HT-29 (cell line): ENCODE measurements at regions not wholly inside any gene's neighbourhood (a gene's known extent, or its start where the extent isn't known, plus 50 kb on each side); places are given as distances from the start of the nearest gene placed in this dataset.
A peak's percentile ranks its signal among the peaks of the same experiment; 100 is the strongest.

ENCODE experiments used
- DNase-seq: peaks from one replicate; pipeline ENCODE4 v3.0.0-alpha.2; 2015; ENCODE audit warnings: low spot score

DNA sequence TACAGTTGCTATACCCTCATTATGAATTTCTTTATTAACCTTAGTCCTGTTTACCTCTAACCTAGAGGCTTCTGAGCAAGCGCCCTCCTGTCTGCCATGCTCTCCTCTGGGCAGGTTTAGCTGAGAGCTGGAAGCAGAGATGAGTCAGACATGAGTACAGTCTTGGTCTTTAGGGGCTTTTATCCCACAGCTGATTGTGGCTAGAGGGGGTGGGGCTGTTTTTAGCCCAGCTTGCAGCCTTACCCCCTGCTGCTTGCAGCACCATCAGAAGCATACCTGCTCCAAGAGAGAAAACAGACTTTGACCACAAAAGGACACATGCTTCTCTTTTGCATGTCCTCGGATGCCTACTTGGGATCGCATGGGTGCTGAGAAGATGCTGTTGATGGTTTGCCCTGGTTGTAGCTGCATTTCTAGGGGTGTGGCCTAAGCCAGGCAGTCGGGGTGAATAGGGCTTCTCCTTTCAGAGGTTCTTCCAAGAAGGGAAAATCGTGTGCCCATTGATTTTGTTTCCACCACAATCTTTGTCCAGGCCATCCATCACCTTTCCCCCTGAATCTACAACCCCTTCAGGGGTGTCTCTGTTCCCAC is 115.0 kb upstream of the LGALSL start:
- DNase-seq: no peak

DNA sequence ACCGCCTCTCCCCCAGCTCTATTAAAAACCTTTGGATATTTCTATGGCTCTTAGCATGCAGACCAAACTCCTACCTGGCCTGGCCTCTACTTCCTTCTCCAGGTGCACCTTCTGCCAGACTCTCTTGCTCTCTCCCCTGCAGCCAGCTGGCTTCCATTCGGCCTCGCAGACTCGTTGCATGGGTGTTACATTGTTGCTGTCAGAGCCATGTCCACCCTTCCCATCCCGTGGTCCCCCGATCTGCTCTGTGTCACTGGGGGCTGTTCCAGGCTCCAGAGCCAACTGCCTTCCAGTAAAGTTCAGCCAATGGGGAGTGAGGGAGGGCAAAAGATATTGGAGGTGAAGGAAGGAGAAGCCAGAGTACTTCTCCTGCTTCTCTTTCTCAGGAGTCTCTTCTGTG is 112.5 kb upstream of the LGALSL start:
- DNase-seq: no peak

DNA sequence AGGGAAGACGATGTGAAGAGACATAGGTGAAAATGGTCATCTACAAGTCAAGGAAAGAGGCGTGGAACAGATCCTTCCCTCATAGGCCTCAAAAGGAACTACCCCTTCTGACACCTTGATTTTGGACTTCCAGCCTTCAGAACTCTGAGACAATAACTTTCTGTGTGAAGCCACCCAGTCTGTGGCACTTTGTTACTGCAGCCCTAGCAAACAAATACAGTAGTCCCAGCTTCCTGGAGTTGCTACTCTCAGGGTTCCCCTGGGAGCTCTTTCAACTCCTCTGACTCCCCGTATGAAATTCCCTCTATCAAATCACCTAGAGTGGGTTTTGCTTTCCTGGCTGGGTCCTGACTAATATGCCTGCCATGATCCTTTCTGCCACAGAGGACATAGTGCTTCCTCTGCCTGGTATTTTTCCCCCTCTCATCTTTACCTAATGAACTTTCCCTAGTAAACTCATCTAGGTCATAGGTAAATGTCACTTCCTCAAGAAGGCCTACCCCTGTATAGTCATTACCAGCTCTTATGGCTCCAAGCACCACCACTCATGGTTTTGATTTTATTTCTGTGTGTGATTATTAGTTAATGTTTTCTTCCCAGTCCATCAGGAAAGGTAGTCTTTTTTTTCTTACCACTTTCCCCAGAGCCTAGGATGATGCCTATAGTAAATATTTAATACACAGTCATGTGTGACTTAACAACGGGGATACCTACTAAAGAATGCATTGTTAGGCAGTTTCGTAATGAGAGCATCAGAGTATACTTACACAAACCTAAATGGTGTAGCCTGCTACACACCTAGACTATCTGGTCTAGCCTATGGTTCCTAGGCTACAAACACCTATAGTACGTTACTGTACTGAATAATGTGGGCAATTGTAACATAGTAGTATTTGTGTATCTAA is 111.5 kb upstream of the LGALSL start:
- peak; percentile 40 for DNase-seq

DNA sequence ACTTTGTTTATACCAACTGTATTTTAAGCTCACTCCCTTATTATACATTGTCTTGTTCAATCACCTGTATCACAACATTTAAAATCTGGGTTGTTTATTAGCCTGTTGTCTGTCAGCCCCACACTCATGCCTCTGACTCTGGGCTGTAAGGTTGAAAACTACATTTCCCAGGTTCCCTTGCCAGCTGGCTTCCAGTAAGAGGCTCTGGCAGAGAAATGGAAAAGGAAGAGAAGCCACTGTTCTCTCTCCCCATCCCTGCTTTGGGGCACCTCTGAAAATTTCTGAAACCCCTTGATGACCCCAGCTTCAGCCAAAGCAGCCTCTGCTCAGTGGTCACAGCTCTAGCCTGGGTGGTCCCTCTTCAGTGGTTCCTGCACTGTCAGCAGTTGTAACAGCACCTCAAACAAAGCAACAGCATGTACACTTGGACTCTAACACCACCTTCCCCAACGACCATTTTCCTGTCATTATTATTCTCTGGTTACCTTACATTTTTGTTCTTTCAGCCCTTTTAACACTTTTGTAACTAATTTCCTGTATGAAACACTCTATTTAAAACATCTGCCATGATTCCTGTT is 108.9 kb upstream of the LGALSL start:
- no peak for DNase-seq

DNA sequence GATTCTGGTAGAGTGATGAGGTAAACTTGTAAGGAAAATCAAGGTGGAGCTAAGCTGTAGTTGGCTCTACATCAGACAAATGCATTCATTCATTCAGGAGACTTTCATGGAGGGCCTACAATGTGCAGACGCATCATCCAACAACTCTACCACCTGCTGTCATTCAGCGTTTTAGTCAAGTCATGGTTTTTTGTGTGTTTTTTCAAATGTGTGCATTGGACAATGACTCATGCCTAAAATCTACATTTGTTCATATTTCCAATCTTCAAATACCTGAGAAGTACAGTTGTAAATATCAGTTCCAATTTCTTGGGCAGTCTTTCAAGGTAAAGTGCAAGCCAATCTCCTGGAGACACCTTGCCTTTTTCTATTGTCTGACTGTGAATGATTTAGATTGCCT is 108.0 kb upstream of the LGALSL start:
- DNase-seq: no peak

DNA sequence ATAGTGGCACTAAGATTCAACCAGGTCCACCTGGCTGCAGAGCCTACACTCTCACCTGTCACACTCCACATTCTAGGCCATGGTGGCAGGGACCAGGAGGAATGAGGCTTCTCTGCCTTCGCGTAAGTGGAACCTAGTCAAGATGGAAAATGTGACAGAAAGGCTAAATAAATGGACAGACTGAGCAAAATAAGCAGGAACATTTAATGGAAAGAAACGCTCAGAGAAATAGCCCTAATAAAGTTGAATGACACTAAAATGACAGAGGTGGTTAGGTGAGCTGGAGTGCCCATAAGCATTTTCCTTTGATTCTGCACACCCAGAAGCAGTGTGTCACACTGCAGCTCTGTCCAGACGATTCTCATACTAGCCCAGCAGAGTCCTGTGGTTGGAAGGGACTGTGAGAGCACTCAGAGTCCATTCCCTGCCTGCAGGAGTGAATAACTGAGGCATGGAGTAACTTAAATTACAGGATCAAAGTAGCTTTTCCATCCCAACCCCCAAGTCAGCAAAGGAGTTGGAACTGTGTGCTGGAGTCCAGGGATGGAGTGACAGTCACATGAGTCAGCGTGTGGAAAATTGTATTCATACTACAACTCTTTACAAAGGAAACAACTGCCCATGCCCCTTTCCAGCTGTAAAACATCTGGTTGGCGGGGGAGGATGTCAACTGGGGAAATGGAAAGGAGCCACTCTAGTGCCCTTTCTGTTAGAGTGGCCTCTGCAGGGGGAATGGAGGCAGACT is 105.4 kb upstream of the LGALSL start:
- no peak for DNase-seq

DNA sequence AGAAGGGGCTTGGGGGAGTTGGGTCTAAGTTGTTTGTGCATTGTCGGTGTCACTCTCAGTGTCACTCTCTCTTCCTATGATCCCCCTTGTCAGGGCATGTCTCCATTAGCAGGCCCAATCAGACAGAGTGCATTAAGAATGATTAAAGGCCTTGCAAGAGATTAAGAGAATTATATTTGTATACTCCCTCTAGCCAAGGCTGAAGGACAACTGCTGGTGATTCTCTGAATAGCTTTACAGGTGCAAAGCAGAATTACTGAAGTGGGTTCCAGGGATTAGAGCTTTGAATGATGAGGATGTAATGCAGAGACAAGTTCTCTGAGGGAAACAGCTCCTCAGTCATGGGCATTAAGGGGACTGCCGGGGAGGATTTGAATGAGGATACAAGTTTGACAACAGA is 104.8 kb upstream of the LGALSL start:
- no peak for DNase-seq

DNA sequence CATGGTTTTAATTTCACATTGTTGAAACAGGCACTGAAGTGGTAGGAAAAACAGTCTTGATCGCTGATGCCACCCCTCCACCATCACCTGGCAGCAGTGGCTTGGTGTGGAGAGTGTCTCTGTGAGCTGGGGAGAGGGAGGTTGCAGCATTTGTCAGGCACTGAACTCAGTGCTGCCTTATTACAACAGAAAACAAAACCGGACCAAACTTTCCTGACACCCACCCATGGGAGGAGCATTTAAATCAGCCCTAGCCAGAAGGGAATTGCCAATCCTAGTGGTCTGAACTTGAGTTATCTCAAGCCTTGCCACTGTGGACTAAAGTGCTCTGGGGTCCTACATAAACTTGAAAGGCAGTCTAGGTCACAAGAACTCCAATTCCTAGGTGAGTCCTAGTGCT is 103.0 kb upstream of the LGALSL start:
- no peak for DNase-seq

DNA sequence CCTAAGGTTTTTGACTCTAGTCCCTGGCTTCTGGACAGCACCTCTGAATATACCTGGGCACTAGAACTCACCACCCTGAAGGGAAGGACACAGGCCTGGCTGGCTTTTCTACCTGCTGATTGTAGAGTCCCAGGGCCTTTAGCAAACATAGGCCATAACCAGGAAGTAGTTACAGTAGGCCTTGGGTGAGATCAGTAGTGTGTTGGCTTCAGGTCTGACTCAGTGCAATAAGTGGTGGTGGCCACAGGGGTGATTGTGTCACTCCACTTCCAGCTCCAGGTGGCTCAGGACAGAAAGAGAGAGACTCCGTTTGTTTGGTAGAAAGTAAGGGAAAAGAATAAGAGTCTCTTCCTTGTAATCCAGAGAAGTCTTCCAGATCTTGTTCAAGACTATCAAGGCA is 101.7 kb upstream of the LGALSL start:
- DNase-seq: peak; percentile 39

DNA sequence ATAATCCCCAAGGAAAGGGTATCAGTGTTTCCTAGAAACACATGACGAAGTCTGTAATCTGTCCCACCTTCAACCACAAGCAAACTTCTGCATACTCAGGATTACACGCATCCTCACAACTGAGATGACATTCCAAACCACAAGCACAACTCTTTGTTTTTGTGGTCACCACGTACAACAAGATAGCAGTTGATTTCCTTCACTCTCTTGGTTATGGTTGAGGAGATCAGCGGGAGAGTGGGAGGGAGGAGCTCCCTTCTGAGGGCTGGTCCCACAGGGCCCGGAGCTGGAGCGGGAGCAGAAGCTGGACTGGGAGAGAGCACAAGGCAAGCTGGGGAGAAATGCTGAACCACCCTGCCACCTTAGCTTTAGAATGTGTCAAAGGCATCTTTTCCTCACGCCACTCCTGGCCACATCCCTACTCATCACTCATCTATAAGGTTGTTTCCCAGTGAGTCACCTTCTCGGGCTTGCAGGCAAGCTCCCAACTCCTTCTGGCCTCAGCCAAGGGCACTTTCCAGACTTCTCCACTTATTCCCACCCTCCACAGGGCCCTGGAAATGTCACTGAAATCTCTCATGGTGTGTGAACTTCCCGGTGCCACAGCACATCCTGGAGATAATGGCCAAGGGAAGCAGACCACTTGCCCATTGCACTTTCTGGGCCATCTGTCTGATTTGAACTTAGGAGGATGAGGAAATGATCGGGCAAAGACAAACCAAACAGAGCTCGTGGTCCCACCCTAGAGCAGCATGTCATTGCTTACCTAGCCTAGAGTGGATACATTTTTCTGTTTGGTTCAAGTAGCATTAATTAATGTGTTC is 98.9 kb upstream of the LGALSL start:
- peak; percentile 66 for DNase-seq

DNA sequence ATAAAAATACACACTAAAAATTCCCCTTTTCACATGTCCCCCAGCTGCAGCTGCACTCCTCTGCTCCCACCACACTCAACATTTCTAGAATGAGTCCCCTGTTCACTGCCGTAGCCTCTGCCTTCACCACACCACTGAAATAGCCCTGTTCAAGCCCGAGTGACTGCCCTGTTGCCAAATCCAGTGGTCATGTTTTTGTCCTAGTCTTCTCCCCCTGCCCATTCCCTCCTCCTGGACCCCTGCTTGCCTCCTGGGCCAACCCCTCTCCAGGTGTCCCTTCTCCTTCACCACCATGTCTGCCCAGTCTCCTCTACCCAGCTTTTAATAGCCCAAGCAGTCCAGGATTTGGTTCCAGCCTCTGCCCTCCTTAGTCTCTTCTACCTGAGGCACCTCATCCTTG is 97.1 kb upstream of the LGALSL start:
- DNase-seq: no peak

DNA sequence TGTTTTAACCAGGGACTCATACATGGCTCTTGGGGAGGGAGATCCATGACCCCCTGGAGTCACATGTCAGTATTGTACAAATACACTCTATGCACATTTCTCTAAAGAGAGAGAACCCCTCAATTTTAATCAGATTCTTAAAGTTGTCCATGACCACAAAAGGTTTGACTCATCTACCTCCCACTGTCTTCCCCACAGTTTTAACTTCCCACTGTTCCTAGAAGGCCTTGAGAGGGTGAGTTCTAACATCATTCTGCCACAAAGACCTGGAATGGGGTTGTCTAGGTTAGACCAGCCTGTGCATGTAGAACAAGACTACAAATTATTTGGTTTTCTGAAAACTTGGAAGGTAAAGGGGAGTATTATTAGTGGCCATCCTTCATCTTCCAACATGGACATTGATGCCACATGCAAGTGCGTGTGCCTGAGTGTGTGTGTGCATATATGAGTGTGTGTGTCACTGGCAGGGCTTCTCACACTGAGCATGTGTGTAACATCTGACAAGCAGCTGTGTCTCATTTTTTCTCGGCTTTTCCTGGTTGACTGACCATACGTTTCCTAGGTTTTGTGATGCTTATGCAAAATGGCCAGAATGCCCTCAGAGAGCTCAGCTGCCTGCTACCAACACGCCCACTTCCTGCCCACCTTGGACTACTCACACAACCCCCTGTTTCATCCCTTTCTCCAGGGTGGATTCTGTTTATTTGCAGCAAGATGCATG is 94.6 kb upstream of the LGALSL start:
- DNase-seq: no peak

DNA sequence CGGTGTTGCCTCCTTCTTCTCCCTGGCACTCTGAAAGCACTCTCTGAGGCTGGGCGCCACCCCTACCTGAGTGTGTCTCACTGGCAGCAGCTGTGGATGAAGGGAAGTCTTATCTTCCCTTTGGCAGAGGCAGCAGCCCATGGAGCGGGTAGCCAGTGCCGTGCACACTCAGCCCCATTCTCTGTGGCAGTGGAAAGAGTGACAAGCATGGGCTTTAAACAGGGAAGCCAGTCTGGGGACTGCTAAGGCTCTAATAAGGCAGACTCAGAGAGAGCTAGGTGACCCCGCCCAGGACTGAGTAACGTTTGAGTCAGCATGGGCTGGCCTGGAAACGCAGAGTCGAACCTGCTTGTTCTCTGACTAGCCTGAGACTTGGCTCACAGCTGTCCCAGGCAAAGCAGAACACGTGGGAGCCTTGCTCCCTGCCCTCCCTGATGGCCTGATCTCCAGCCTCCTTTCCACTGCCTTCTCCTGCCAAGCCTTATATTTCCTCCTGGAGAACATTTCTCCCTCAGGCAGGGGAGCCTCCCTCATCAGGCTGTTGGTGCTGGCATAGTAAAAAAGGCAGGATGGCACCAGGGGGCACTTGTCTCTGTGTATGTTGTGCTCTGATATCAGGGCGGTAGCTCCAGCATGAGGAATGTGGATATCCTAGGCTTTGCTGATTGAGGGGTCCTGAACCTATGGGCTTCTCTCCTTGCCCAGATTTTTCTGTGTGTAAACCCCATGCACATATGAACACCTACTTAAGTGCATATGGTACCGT is 93.9 kb upstream of the LGALSL start:
- peak; percentile 93 for DNase-seq

DNA sequence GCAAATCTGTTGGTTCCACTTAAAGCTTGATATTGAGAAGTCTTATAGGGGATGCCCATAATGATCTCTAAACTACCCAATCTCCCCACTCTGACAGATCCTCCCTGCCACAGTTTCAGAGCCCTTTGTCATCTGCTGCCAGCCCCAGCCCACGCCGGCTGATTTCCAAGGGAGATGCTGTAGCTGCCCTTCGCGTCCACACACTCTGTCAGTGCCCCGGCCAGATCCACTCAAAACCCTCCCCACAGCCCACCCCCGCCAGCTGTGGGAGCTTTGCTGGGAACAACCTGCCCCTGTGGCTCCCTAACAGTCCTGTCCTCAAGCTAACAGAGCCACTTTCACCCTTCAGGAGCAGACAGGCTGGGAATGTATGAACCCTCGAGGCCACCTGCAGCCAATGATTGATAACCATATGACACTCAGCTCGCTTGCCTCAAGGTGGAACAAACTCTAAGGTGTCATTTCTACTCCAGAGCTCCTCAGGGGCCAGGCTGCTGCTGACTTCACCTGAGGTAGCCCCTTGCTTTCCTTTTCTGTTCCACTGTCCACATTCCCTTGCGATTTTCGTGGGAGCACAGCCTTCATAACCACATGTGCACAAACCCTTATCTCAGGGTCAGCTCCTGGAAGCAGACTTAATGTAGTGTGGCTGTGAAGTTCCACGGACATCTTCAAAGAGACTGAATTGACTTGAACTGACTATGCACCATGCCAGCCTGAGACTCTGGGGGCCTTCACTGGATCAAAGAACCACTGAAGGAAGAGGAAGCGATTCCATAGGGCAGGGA is 92.6 kb upstream of the LGALSL start:
- no peak for DNase-seq

DNA sequence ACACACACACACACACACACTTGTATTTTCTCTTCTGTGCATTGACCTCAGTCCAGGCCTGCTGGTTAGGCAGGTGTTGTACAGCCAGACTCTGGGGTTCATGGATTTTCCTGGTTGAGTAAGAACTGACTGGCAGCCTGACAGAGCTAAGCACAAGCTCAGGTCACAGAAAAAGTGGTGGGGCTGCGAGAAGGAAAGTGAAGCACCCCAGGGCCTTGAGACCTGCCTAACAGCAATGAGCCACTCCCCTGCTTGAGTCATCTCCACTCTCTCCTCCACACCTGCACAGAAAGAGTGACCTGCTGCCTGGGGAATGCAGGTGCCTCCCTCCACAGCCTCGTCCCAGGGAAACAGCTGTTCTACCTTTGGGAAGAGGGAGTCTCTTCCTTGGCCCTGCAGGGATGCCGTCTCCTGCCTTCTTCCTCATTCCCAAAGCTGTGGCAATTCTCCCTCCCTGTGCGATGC is 91.4 kb upstream of the LGALSL start:
- DNase-seq: peak; percentile 61

DNA sequence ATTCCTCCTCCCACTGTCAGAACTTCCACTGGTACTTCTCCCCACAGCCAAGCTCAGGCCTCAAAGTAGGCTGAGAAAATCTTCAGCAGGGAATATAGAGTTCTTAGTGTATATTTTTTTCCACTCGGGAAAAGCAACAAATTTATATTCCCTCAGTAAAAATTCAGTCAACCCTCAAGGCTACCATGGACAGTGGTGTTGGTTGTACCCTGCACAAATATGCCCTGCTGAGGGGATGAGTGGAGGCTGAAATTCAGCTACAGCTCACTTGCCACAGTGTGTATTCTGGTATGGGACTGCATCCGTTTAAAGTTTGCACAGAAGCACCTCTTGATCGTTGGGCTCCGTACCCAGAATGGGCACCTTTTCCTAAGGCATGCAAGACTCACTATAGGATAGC is 90.8 kb upstream of the LGALSL start:
- no peak for DNase-seq

DNA sequence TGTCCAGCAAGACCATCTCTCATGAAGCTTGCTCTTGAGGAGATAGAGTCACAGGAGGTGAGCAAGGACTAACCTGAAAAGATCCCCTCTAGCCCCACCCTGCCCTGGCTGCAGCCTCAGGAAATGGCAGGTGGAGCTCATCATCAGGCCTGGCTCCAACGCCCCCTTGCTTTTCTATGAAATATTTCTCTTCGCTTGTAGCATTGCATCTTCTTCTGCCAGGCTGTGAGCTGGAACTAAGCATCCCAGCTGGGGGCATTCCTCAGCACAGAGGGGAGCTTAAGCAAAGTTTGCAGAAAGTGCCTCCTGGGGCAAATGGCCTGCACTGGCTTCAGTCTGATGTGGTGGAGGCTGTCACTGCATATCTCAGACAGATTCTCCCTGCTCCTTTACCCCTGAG is 90.1 kb upstream of the LGALSL start:
- no peak for DNase-seq

DNA sequence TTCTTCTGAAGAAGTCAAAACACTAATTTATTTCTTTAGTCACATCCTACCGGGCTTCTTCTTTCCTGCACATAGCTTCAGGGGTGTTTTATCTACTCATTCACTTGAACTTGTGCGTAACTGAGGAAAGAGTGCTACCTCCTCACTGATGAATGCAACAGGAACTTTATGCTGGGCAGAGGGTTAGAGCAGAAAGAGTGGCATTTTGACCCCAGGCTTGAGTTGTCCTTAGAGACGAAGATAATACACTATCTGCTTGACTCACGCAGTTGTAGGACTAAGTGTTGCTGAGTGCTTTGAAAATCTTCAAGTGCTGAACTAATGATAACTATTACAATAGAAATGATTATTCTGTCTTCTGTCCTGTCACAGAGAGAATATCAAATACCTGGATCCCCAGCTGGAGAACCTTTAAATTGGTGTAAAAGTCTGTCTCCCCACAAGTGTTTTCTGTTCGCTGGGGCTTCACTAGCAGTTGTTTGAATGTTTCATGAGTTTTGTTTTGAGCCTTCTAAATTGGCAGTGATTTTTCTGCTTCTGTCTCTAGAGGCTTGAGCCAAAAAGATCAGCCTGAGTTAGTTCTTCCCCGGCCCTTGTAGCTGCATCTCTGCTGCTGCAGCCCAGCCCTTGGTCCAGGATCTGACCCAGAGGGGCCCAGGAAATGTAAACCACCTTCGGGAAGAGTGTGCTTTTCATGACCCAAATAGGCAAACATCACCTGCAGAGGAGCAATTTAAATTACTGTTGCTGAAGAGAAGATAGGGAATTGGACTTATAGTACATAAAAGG is 86.3 kb upstream of the LGALSL start:
- no peak for DNase-seq
